Subcutaneous abdominal adipose tissue (tissue), 5 donors: ENCODE measurements at regions not wholly inside any gene's neighbourhood (a gene's known extent, or its start where the extent isn't known, plus 50 kb on each side); places are given as distances from the start of the nearest gene placed in this dataset.

ENCODE experiments used
- H3K27ac ChIP-seq: one replicate; pipeline ENCODE4 v1.7.0; 2013; ENCODE audit warnings: low read depth, mild to moderate bottlenecking, inconsistent platforms, low read length, moderate library complexity
- H3K27me3 ChIP-seq, 5 donors: one replicate each; pipeline ENCODE4 v1.7.0; 2013; ENCODE audit warnings: low read length in 5 of 5, inconsistent platforms in 1 of 5; ENCODE audit not compliant: control insufficient read depth in 5 of 5, insufficient read depth in 4 of 5
- H3K36me3 ChIP-seq, 5 donors: one replicate each; pipeline ENCODE4 v1.7.0; 2013; ENCODE audit warnings: low read length in 5 of 5; ENCODE audit not compliant: control insufficient read depth in 5 of 5, insufficient read depth in 5 of 5
- H3K4me1 ChIP-seq, 5 donors: one replicate each; pipeline ENCODE4 v1.7.0; 2013; ENCODE audit warnings: low read length in 5 of 5, mild to moderate bottlenecking in 3 of 5, moderate library complexity in 1 of 5; ENCODE audit not compliant: control insufficient read depth in 5 of 5, insufficient read depth in 5 of 5
- H3K4me3 ChIP-seq, 5 donors: one replicate each; pipeline ENCODE4 v1.7.0; 2013; ENCODE audit warnings: low read length in 5 of 5, low read depth in 1 of 5
- H3K9ac ChIP-seq, 5 donors: one replicate each; pipeline ENCODE4 v1.7.0; 2013; ENCODE audit warnings: low read length in 5 of 5, mild to moderate bottlenecking in 4 of 5, moderate library complexity in 3 of 5
- H3K9me3 ChIP-seq, 5 donors: one replicate each; pipeline ENCODE4 v1.7.0; 2013; ENCODE audit warnings: low read length in 5 of 5; ENCODE audit not compliant: control insufficient read depth in 5 of 5
- donor health status: healthy.
- donor health status: healthy.
- donor health status: healthy.
- donor health status: healthy.
- donor health status: healthy.

DNA sequence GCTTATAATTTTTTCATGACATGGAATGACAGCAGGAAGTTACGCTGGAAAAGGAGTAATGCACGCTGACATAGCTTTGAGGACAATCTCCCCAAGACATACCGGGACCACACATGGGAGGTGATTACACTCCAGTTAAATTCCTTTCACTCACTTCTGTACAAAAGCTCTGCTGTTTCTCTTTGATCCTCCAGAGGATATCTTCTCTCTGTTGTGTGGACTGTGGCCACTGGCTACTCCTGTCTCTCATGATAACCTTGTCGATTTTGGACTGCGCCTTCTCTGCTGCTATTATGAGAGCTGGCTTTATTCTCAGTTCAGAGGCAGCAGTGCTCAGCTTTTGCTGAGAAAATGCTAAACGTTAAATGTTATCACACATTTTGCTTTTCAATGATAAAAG is 464.6 kb downstream of the FGF9 start:
- H3K27ac ChIP-seq: no peak overlapping the region
- no peak overlapping the region for H3K4me3 ChIP-seq
- H3K9ac ChIP-seq: no peak overlapping the region
- H3K36me3 ChIP-seq: no peaks in the 10 kb centered on the region
- H3K9me3 ChIP-seq: no peaks in the 10 kb centered on the region
- H3K27me3 ChIP-seq: no peaks in the 10 kb centered on the region
- no peaks in the 10 kb centered on the region for H3K4me1 ChIP-seq

GRCh38 chr13:22137361-22138050 is 466.6 kb downstream of the FGF9 start:
- Histone ChIP-seq H3K9ac (no peak overlapping the region), H3K27me3 (no peaks in the 10 kb centered on the region), H3K9me3 (no peaks in the 10 kb centered on the region), H3K4me3 (no peak overlapping the region), H3K4me1 (peaks cover 0 to 3% (median 0%) of the 10 kb centered on the region in 5 donors), H3K27ac (no peak overlapping the region), H3K36me3 (no peaks in the 10 kb centered on the region)

GRCh38 chr13:22138947-22139346 is 468.1 kb downstream of the FGF9 start:
- Histone ChIP-seq H3K4me1 (peaks cover 0 to 3% (median 0%) of the 10 kb centered on the region in 5 donors), H3K27me3 (no peaks in the 10 kb centered on the region), H3K36me3 (no peaks in the 10 kb centered on the region), H3K27ac (no peak overlapping the region), H3K9ac (no peak overlapping the region), H3K4me3 (no peak overlapping the region), H3K9me3 (no peaks in the 10 kb centered on the region)

- H3K9ac ChIP-seq: no peak overlapping the region
- H3K9me3 ChIP-seq: no peaks in the 10 kb centered on the region
- H3K4me3 ChIP-seq: no peak overlapping the region
- H3K4me1 ChIP-seq: peaks cover 0 to 3% (median 0%) of the 10 kb centered on the region in 5 donors
- no peak overlapping the region for H3K27ac ChIP-seq
- H3K27me3 ChIP-seq: no peaks in the 10 kb centered on the region
- H3K36me3 ChIP-seq: no peaks in the 10 kb centered on the region
These were observed 470.8 kb downstream of the FGF9 start for GRCh38 chr13:22141716-22142115.

DNA sequence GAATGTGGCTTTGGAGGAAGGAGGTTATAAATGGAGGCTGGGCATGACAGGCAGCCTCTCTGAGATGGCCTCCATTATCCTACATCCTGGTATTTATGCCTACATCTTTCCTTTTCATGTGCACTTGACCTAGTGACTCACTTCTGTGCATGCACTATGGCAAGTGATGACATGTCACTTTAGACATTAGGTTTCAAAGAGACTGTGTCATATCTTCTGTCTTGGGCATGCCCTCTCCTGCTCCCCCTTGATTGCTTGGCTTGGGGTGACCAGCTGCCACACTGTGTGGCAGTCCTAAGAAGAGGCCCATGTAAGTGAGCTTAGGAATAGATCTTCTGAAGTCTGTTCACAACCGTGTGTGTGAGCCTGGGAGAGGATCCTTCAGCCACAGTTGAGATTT is 472.8 kb downstream of the FGF9 start:
- Histone ChIP-seq H3K36me3 (no peaks in the 10 kb centered on the region), H3K27ac (no peak overlapping the region), H3K9ac (no peak overlapping the region), H3K9me3 (no peaks in the 10 kb centered on the region), H3K4me1 (peaks cover 0 to 3% (median 0%) of the 10 kb centered on the region in 5 donors), H3K4me3 (no peak overlapping the region), H3K27me3 (no peaks in the 10 kb centered on the region)

GRCh38 chr13:22144806-22145205 is 473.9 kb downstream of the FGF9 start:
- no peaks in the 10 kb centered on the region for H3K36me3 ChIP-seq
- H3K4me1 ChIP-seq: peaks cover 0 to 3% (median 0%) of the 10 kb centered on the region in 5 donors
- no peaks in the 10 kb centered on the region for H3K27me3 ChIP-seq
- no peak overlapping the region for H3K4me3 ChIP-seq
- no peak overlapping the region for H3K27ac ChIP-seq
- no peaks in the 10 kb centered on the region for H3K9me3 ChIP-seq
- no peak overlapping the region for H3K9ac ChIP-seq

- Histone ChIP-seq H3K9me3 (no peaks in the 10 kb centered on the region), H3K4me1 (no peaks in the 10 kb centered on the region), H3K27ac (no peak overlapping the region), H3K4me3 (no peak overlapping the region), H3K27me3 (no peaks in the 10 kb centered on the region), H3K36me3 (no peaks in the 10 kb centered on the region), H3K9ac (no peak overlapping the region)
These were observed 477.3 kb downstream of the FGF9 start for GRCh38 chr13:22148187-22148586.

- no peaks in the 10 kb centered on the region for H3K27me3 ChIP-seq
- no peaks in the 10 kb centered on the region for H3K4me1 ChIP-seq
- no peak overlapping the region for H3K4me3 ChIP-seq
- H3K27ac ChIP-seq: no peak overlapping the region
- H3K36me3 ChIP-seq: no peaks in the 10 kb centered on the region
- H3K9me3 ChIP-seq: no peaks in the 10 kb centered on the region
- no peak overlapping the region for H3K9ac ChIP-seq
These were observed 481.9 kb downstream of the FGF9 start for GRCh38 chr13:22152751-22153150.

GRCh38 chr13:22154041-22154440 is 483.2 kb downstream of the FGF9 start:
- Histone ChIP-seq H3K9ac (no peak overlapping the region), H3K4me3 (no peak overlapping the region), H3K36me3 (no peaks in the 10 kb centered on the region), H3K9me3 (no peaks in the 10 kb centered on the region), H3K27me3 (no peaks in the 10 kb centered on the region), H3K4me1 (no peaks in the 10 kb centered on the region), H3K27ac (no peak overlapping the region)

DNA sequence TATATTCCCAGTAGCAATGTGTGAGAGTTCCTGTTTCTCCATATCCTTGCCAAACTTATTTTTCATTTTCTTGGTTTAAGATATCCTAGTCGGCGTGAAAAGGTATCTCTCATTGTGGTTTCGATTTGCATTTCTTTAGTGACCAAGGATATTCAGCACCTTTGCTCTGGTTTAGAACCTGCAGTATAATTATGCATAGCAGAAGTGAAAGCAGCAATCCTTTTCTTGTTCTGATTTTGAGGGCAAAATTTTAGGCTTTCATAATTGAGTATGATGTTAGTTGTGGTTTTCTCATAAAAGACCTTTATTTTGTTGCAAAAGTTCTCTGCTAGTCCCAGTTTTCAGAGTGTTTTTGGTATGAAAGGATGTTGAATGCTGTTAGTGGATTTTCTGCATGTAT is 491.0 kb downstream of the FGF9 start:
- peaks cover 0 to 2% (median 0%) of the 10 kb centered on the region in 5 donors for H3K9me3 ChIP-seq
- no peak overlapping the region for H3K4me3 ChIP-seq
- no peak overlapping the region for H3K9ac ChIP-seq
- H3K4me1 ChIP-seq: no peaks in the 10 kb centered on the region
- no peaks in the 10 kb centered on the region for H3K36me3 ChIP-seq
- no peaks in the 10 kb centered on the region for H3K27me3 ChIP-seq
- no peak overlapping the region for H3K27ac ChIP-seq
